HepG2 (cell line): ENCODE measurements at regions not wholly inside any gene's neighbourhood (a gene's known extent, or its start where the extent isn't known, plus 50 kb on each side); places are given as distances from the start of the nearest gene placed in this dataset.

Source experiments
- ATAC-seq: fragments of 200-7000 bp; cut with Tn5 transposase; 3 replicates; pipeline ENCODE4 v1.9.1; 2020; ENCODE audit warnings: mild to moderate bottlenecking, moderate library complexity
- BruUV-seq: library from RNA; stranded (reverse); fragments of 400-500 nt; replicated peaks from 2 replicates; lab custom pipeline; 2021; lab: Mats Ljungman, UMichigan
- CTCF ChIA-PET: fragments of 300-600 bp; formaldehyde crosslinking; extraction: SDS; loops from one replicate; lab custom pipeline; 2021; ENCODE audit warnings: low total read pairs, inconsistent platforms, low intra/inter-chr PET ratio; lab: Yijun Ruan, JAX
- POLR2A ChIA-PET: fragments of 350-600 bp; sonication (Branson Sonifier 250); formaldehyde crosslinking; loops from one replicate; lab custom pipeline; 2020; ENCODE audit warnings: antibody characterized with exemption, inconsistent platforms; lab: Yijun Ruan, JAX
- DNase-seq: peaks from one replicate; pipeline ENCODE4 v3.0.0-alpha.2; 2015; ENCODE audit warnings: low spot score
- FAIRE-seq: peaks from 3 replicates; lab custom pipeline; 2011; peaks lifted over from hg19 to GRCh38; lab: Jason Lieb, UNC
- H2AFZ ChIP-seq: one replicate; pipeline ENCODE4 v1.6.1; 2011; ENCODE audit warnings: low read length, inconsistent platforms
- H3K27ac ChIP-seq: fragments of 300-600 bp; 3 replicates; pipeline ENCODE4 v1.8.0; 2011; ENCODE audit warnings: mixed run types, mild to moderate bottlenecking, mixed read lengths, low read length, inconsistent platforms; ENCODE audit not compliant: insufficient read depth; ENCODE audit errors: extremely low read length
- H3K27me3 ChIP-seq, 2 experiments: fragments of 200-600 bp in 1 of 2; 2 replicates in 1 of 2; 3 replicates in 1 of 2; pipeline versions ENCODE4 v1.6.0 to v1.8.0; 2011; ENCODE audit warnings: low read length in 2 of 2, mild to moderate bottlenecking in 2 of 2, moderate library complexity in 2 of 2, inconsistent platforms in 1 of 2; ENCODE audit not compliant: insufficient read depth in 2 of 2, control insufficient read depth in 1 of 2
- H3K36me3 ChIP-seq, 2 experiments: fragments of 200-600 bp in 1 of 2; replicated peaks in 1 of 2; 2 replicates in 1 of 2; 3 replicates in 1 of 2; pipeline versions ENCODE4 v1.5.1 to v1.8.0; 2011; ENCODE audit warnings: low read length in 2 of 2, inconsistent platforms in 1 of 2; ENCODE audit not compliant: insufficient read depth in 2 of 2, control insufficient read depth in 1 of 2
- H3K4me1 ChIP-seq: 2 replicates; pipeline ENCODE4 v1.5.1; 2012; ENCODE audit warnings: low read length, inconsistent platforms; ENCODE audit not compliant: insufficient read depth
- H3K4me2 ChIP-seq: 2 replicates; pipeline ENCODE4 v1.6.0; 2011; ENCODE audit warnings: low read depth, low read length, inconsistent platforms
- H3K4me3 ChIP-seq, 3 experiments: fragments of 200-600 bp in 1 of 3; sonication (generic), shearing (Covaris generic) in 1 of 3; replicated peaks in 1 of 3; 2 replicates each; pipeline ENCODE4 v1.5.1; 2011 to 2016; ENCODE audit warnings: low read length in 3 of 3, inconsistent platforms in 2 of 3, low read depth in 2 of 3, mild to moderate bottlenecking in 2 of 3, control low read depth in 1 of 3, mixed read lengths in 1 of 3; ENCODE audit not compliant: insufficient read depth in 1 of 3
- H3K79me2 ChIP-seq: one replicate; pipeline ENCODE4 v1.6.1; 2011; ENCODE audit warnings: low read length, inconsistent platforms; ENCODE audit not compliant: insufficient read depth
- H3K9ac ChIP-seq: 2 replicates; pipeline ENCODE4 v1.6.0; 2011; ENCODE audit warnings: mild to moderate bottlenecking, low read depth, low read length, inconsistent platforms; ENCODE audit not compliant: insufficient read depth
- H3K9me3 ChIP-seq: 2 replicates; pipeline ENCODE4 v1.5.1; 2012; ENCODE audit warnings: mild to moderate bottlenecking, low read length
- H4K20me1 ChIP-seq: 2 replicates; pipeline ENCODE4 v1.6.0; 2011; ENCODE audit warnings: inconsistent platforms, mild to moderate bottlenecking, low read length, moderate library complexity; ENCODE audit not compliant: insufficient read depth
- RFX3 ChIP-seq: IDR thresholded peaks from 2 replicates; pipeline ENCODE4 v1.6.1; 2016; ENCODE audit warnings: missing biosample characterization, missing genetic modification reagents
- ZNF331 ChIP-seq: sonication (generic); formaldehyde crosslinking; IDR thresholded peaks from 2 replicates; pipeline ENCODE4 v1.4.0; 2020; ENCODE audit warnings: missing genetic modification reagents
- ZNF431 ChIP-seq: sonication (generic); formaldehyde crosslinking; IDR thresholded peaks from 2 replicates; pipeline ENCODE4 v1.9.0; 2022; ENCODE audit warnings: missing genetic modification reagents, low read depth, mild to moderate bottlenecking, borderline replicate concordance
- ZNF737 ChIP-seq: sonication (generic); formaldehyde crosslinking; IDR thresholded peaks from 2 replicates; pipeline ENCODE4 v1.5.0; 2020; ENCODE audit warnings: missing genetic modification reagents, mild to moderate bottlenecking, borderline replicate concordance
- WGBS: methylation state at CpG from one replicate; pipeline ENCODE4 v1.1.6; 2017; ENCODE audit warnings: low lambda C conversion rate; 5-methylcytosine and 5-hydroxymethylcytosine counted together
- in situ Hi-C: cut with HindIII; loops from 2 replicates; pipeline ENCODE4 v1.10.0; 2017; ENCODE audit warnings: low pct_unique_long_range_greater_than_20kb; ENCODE audit not compliant: extremely low pct_ligation_motif_present
- intact Hi-C: fragments of 100-400 bp; cut with micrococcal nuclease; formaldehyde crosslinking; loops from one replicate; pipeline ENCODE4 v1.10.0; 2022; ENCODE audit not compliant: unreplicated experiment
- TF ChIP-seq, protein P1 (sequence below): sonication (generic); formaldehyde crosslinking; IDR thresholded peaks from 2 replicates; pipeline ENCODE4 v1.5.1; 2020; ENCODE audit warnings: mild to moderate bottlenecking, moderate library complexity, missing genetic modification reagents
- TF ChIP-seq, protein P2 (sequence below): sonication (generic); formaldehyde crosslinking; IDR thresholded peaks from 2 replicates; pipeline ENCODE4 v1.5.1; 2020; ENCODE audit warnings: mild to moderate bottlenecking, missing genetic modification reagents, borderline replicate concordance
- TF ChIP-seq, protein P3 (sequence below): sonication (generic); formaldehyde crosslinking; IDR thresholded peaks from 2 replicates; pipeline ENCODE4 v1.9.0; 2021; ENCODE audit warnings: mild to moderate bottlenecking, missing genetic modification reagents

DNA sequence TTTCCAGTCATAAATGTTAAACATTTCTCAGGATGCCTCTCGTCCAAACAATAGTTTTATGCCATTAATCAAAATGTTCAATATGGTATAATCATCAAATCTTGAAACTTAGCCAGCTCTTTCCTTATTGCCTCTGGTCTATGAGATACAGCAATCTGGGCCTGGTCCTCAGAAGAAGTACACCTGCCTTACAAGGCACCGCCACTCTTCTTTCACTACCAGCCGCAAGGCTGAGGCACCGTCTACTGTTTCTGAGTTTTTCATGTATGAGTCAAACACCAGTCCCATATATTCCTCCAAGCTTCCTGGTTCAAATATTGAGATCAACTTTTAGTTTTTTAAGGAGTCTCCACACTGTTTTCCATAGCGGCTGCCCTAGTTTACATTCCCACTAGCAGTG is 600.6 kb upstream of the FAT3 start:
- WGBS: 29% methylated on average over 5 of the region's 5 CpGs
- in situ Hi-C loops: no loop called here

More for the DNA sequence above, 600.6 kb upstream of the FAT3 start:
- H2AFZ ChIP-seq: no peak overlapping the region
- no peaks in the 10 kb centered on the region for H3K27me3 ChIP-seq
- no peak overlapping the region for H3K27ac ChIP-seq
- no peak overlapping the region for H3K4me2 ChIP-seq
- TF ChIP-seq, protein P1, sequence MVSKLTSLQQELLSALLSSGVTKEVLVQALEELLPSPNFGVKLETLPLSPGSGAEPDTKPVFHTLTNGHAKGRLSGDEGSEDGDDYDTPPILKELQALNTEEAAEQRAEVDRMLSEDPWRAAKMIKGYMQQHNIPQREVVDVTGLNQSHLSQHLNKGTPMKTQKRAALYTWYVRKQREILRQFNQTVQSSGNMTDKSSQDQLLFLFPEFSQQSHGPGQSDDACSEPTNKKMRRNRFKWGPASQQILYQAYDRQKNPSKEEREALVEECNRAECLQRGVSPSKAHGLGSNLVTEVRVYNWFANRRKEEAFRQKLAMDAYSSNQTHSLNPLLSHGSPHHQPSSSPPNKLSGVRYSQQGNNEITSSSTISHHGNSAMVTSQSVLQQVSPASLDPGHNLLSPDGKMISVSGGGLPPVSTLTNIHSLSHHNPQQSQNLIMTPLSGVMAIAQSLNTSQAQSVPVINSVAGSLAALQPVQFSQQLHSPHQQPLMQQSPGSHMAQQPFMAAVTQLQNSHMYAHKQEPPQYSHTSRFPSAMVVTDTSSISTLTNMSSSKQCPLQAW (CRISPR knock-in tag): no peak
- TF ChIP-seq RFX3 (CRISPR knock-in tag) (no peak), ZNF431 (CRISPR knock-in tag) (no peak), ZNF737 (CRISPR knock-in tag) (no peak), ZNF331 (CRISPR knock-in tag) (no peak)
- TF ChIP-seq, protein P2, sequence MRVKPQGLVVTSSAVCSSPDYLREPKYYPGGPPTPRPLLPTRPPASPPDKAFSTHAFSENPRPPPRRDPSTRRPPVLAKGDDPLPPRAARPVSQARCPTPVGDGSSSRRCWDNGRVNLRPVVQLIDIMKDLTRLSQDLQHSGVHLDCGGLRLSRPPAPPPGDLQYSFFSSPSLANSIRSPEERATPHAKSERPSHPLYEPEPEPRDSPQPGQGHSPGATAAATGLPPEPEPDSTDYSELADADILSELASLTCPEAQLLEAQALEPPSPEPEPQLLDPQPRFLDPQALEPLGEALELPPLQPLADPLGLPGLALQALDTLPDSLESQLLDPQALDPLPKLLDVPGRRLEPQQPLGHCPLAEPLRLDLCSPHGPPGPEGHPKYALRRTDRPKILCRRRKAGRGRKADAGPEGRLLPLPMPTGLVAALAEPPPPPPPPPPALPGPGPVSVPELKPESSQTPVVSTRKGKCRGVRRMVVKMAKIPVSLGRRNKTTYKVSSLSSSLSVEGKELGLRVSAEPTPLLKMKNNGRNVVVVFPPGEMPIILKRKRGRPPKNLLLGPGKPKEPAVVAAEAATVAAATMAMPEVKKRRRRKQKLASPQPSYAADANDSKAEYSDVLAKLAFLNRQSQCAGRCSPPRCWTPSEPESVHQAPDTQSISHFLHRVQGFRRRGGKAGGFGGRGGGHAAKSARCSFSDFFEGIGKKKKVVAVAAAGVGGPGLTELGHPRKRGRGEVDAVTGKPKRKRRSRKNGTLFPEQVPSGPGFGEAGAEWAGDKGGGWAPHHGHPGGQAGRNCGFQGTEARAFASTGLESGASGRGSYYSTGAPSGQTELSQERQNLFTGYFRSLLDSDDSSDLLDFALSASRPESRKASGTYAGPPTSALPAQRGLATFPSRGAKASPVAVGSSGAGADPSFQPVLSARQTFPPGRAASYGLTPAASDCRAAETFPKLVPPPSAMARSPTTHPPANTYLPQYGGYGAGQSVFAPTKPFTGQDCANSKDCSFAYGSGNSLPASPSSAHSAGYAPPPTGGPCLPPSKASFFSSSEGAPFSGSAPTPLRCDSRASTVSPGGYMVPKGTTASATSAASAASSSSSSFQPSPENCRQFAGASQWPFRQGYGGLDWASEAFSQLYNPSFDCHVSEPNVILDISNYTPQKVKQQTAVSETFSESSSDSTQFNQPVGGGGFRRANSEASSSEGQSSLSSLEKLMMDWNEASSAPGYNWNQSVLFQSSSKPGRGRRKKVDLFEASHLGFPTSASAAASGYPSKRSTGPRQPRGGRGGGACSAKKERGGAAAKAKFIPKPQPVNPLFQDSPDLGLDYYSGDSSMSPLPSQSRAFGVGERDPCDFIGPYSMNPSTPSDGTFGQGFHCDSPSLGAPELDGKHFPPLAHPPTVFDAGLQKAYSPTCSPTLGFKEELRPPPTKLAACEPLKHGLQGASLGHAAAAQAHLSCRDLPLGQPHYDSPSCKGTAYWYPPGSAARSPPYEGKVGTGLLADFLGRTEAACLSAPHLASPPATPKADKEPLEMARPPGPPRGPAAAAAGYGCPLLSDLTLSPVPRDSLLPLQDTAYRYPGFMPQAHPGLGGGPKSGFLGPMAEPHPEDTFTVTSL (CRISPR knock-in tag): no peak
- TF ChIP-seq, protein P3, sequence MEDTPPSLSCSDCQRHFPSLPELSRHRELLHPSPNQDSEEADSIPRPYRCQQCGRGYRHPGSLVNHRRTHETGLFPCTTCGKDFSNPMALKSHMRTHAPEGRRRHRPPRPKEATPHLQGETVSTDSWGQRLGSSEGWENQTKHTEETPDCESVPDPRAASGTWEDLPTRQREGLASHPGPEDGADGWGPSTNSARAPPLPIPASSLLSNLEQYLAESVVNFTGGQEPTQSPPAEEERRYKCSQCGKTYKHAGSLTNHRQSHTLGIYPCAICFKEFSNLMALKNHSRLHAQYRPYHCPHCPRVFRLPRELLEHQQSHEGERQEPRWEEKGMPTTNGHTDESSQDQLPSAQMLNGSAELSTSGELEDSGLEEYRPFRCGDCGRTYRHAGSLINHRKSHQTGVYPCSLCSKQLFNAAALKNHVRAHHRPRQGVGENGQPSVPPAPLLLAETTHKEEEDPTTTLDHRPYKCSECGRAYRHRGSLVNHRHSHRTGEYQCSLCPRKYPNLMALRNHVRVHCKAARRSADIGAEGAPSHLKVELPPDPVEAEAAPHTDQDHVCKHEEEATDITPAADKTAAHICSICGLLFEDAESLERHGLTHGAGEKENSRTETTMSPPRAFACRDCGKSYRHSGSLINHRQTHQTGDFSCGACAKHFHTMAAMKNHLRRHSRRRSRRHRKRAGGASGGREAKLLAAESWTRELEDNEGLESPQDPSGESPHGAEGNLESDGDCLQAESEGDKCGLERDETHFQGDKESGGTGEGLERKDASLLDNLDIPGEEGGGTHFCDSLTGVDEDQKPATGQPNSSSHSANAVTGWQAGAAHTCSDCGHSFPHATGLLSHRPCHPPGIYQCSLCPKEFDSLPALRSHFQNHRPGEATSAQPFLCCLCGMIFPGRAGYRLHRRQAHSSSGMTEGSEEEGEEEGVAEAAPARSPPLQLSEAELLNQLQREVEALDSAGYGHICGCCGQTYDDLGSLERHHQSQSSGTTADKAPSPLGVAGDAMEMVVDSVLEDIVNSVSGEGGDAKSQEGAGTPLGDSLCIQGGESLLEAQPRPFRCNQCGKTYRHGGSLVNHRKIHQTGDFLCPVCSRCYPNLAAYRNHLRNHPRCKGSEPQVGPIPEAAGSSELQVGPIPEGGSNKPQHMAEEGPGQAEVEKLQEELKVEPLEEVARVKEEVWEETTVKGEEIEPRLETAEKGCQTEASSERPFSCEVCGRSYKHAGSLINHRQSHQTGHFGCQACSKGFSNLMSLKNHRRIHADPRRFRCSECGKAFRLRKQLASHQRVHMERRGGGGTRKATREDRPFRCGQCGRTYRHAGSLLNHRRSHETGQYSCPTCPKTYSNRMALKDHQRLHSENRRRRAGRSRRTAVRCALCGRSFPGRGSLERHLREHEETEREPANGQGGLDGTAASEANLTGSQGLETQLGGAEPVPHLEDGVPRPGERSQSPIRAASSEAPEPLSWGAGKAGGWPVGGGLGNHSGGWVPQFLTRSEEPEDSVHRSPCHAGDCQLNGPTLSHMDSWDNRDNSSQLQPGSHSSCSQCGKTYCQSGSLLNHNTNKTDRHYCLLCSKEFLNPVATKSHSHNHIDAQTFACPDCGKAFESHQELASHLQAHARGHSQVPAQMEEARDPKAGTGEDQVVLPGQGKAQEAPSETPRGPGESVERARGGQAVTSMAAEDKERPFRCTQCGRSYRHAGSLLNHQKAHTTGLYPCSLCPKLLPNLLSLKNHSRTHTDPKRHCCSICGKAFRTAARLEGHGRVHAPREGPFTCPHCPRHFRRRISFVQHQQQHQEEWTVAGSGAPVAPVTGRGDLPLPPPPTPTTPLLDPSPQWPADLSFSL (CRISPR knock-in tag): no peak
- no TSS peak for BruUV-seq
- H3K4me3 ChIP-seq: no peak overlapping the region
- CTCF ChIA-PET: no interaction called here
- POLR2A ChIA-PET: no interaction called here
- H3K9me3 ChIP-seq: peaks cover 64% of the 10 kb centered on the region
- no peaks in the 10 kb centered on the region for H3K36me3 ChIP-seq
- no peaks in the 10 kb centered on the region for H3K79me2 ChIP-seq
- no peak overlapping the region for H3K9ac ChIP-seq
- DNase-seq (no peak), FAIRE-seq (no peak), ATAC-seq (no peak)
- no peaks in the 10 kb centered on the region for H4K20me1 ChIP-seq
- intact Hi-C loops: no loop called here
- no peaks in the 10 kb centered on the region for H3K4me1 ChIP-seq
